ENCODE measurements at regions not wholly inside any gene's neighbourhood (a gene's known extent, or its start where the extent isn't known, plus 50 kb on each side); places are given as distances from the start of the nearest gene placed in this dataset.

GRCh38 chr12:59904874-59905521 is 309.2 kb downstream of the SLC16A7 start:
- no peaks in the 10 kb centered on the region for H3K9me3 ChIP-seq (ENCODE audit: control insufficient read depth, low read length)
- H3K27me3 ChIP-seq (ENCODE audit: control insufficient read depth, insufficient read depth, low read length) = no peaks in the 10 kb centered on the region
- no peak for TF ChIP-seq CTCF (IDR thresholded peaks at IDR 0.05)
- H3K4me1 ChIP-seq = no peaks in the 10 kb centered on the region
- H3K36me3 ChIP-seq (ENCODE audit: control insufficient read depth, insufficient read depth, low read length) = no peaks in the 10 kb centered on the region
- H3K79me2 ChIP-seq = no peaks in the 10 kb centered on the region
- no peak overlapping the region for H3K27ac ChIP-seq
- H3K4me2 ChIP-seq (ENCODE audit: low read length) = no peak overlapping the region
- no peak overlapping the region for H3K9ac ChIP-seq
- H3K4me3 ChIP-seq (ENCODE audit: low read depth, low read length) = no peak overlapping the region
- no peak overlapping the region for H2AFZ ChIP-seq

GRCh38 chr12:59911516-59911915 is 315.7 kb downstream of the SLC16A7 start:
- Histone ChIP-seq H3K4me1 (no peaks in the 10 kb centered on the region), H3K9me3 (ENCODE audit: control insufficient read depth, low read length) (no peaks in the 10 kb centered on the region), H3K79me2 (no peaks in the 10 kb centered on the region), H3K36me3 (ENCODE audit: control insufficient read depth, insufficient read depth, low read length) (no peaks in the 10 kb centered on the region), H3K4me2 (ENCODE audit: low read length) (no peak overlapping the region), H3K27me3 (ENCODE audit: control insufficient read depth, insufficient read depth, low read length) (no peaks in the 10 kb centered on the region), H3K4me3 (ENCODE audit: low read depth, low read length) (no peak overlapping the region), H2AFZ (no peak overlapping the region), H3K9ac (no peak overlapping the region), H3K27ac (no peak overlapping the region)
- TF ChIP-seq CTCF (IDR thresholded peaks at IDR 0.05) = no peak

GRCh38 chr12:59916988-59917387 is 321.2 kb downstream of the SLC16A7 start:
- no peaks in the 10 kb centered on the region for H3K36me3 ChIP-seq (ENCODE audit: control insufficient read depth, insufficient read depth, low read length)
- H3K9ac ChIP-seq = no peak overlapping the region
- H3K79me2 ChIP-seq = no peaks in the 10 kb centered on the region
- no peak overlapping the region for H3K4me2 ChIP-seq (ENCODE audit: low read length)
- H3K27me3 ChIP-seq (ENCODE audit: control insufficient read depth, insufficient read depth, low read length) = no peaks in the 10 kb centered on the region
- H3K4me3 ChIP-seq (ENCODE audit: low read depth, low read length) = no peak overlapping the region
- H3K4me1 ChIP-seq = no peaks in the 10 kb centered on the region
- no peaks in the 10 kb centered on the region for H3K9me3 ChIP-seq (ENCODE audit: control insufficient read depth, low read length)
- H3K27ac ChIP-seq = no peak overlapping the region
- no peak overlapping the region for H2AFZ ChIP-seq
- no peak for TF ChIP-seq CTCF (IDR thresholded peaks at IDR 0.05)

- Histone ChIP-seq H3K36me3 (ENCODE audit: control insufficient read depth, insufficient read depth, low read length) (no peaks in the 10 kb centered on the region), H3K27me3 (ENCODE audit: control insufficient read depth, insufficient read depth, low read length) (no peaks in the 10 kb centered on the region), H3K4me3 (ENCODE audit: low read depth, low read length) (no peak overlapping the region), H2AFZ (no peak overlapping the region), H3K79me2 (no peaks in the 10 kb centered on the region), H3K4me1 (no peaks in the 10 kb centered on the region), H3K27ac (no peak overlapping the region), H3K9ac (no peak overlapping the region), H3K9me3 (ENCODE audit: control insufficient read depth, low read length) (no peaks in the 10 kb centered on the region), H3K4me2 (ENCODE audit: low read length) (no peak overlapping the region)
- no peak for TF ChIP-seq CTCF (IDR thresholded peaks at IDR 0.05)
These were observed 331.2 kb downstream of the SLC16A7 start for GRCh38 chr12:59927032-59927431.

- no peak overlapping the region for H3K9ac ChIP-seq
- H3K4me1 ChIP-seq = no peaks in the 10 kb centered on the region
- no peak overlapping the region for H3K27ac ChIP-seq
- H3K4me3 ChIP-seq (ENCODE audit: low read depth, low read length) = no peak overlapping the region
- no peak overlapping the region for H3K4me2 ChIP-seq (ENCODE audit: low read length)
- H3K79me2 ChIP-seq = no peaks in the 10 kb centered on the region
- no peak for TF ChIP-seq CTCF (IDR thresholded peaks at IDR 0.05)
- no peaks in the 10 kb centered on the region for H3K27me3 ChIP-seq (ENCODE audit: control insufficient read depth, insufficient read depth, low read length)
- H2AFZ ChIP-seq = no peak overlapping the region
- no peaks in the 10 kb centered on the region for H3K9me3 ChIP-seq (ENCODE audit: control insufficient read depth, low read length)
- no peaks in the 10 kb centered on the region for H3K36me3 ChIP-seq (ENCODE audit: control insufficient read depth, insufficient read depth, low read length)
These were observed 332.6 kb downstream of the SLC16A7 start for GRCh38 chr12:59928416-59928815.
